HCT116 (cell line): ENCODE measurements at regions not wholly inside any gene's neighbourhood (a gene's known extent, or its start where the extent isn't known, plus 50 kb on each side); places are given as distances from the start of the nearest gene placed in this dataset.

Experiments used
- ATAC-seq: fragments of 200-7000 bp; cut with Tn5 transposase; 2 replicates; pipeline ENCODE4 v1.9.1; 2020; ENCODE audit warnings: mild to moderate bottlenecking, moderate library complexity
- BruUV-seq: library from RNA; stranded (reverse); fragments of 400-500 nt; replicated peaks from 2 replicates; lab custom pipeline; 2021; lab: Mats Ljungman, UMichigan
- CTCF ChIA-PET: fragments of 300-600 bp; sonication (Branson Sonifier 250); formaldehyde crosslinking; loops from one replicate; lab custom pipeline; 2021; ENCODE audit warnings: antibody characterized with exemption; lab: Charles Lee
- POLR2A ChIA-PET: fragments of 300-600, 350-600 bp; sonication (Branson Sonifier 250); formaldehyde crosslinking; loops from one replicate; lab custom pipeline; 2021; ENCODE audit warnings: antibody characterized with exemption; lab: Charles Lee
- RAD21 ChIA-PET, 2 experiments: fragments of 300-600 bp; sonication (Branson Sonifier 250); formaldehyde crosslinking; loops; one replicate each; lab custom pipeline; 2023; ENCODE audit warnings: low total read pairs in 2 of 2; ENCODE audit not compliant: uncharacterized antibody in 2 of 2, unreplicated experiment in 2 of 2, low non-redundant PET in 1 of 2; lab: Charles Lee
- DNase-seq: peaks from one replicate; pipeline ENCODE4 v3.0.0-alpha.2; 2010; ENCODE audit warnings: low read depth, low spot score
- H2AFZ ChIP-seq: fragments of 200-600 bp; shearing (Covaris generic), sonication (generic); 2 replicates; pipeline ENCODE4 v1.6.1; 2017; ENCODE audit warnings: low read depth, mixed run types, mixed read lengths, antibody characterized with exemption, low read length; ENCODE audit not compliant: poor library complexity, severe bottlenecking
- H3K27ac ChIP-seq: 2 replicates; pipeline ENCODE4 v1.5.1; 2012; ENCODE audit warnings: low read depth, low read length
- H3K27me3 ChIP-seq: fragments of 200-600 bp; sonication (generic); 2 replicates; pipeline ENCODE4 v1.6.1; 2016; ENCODE audit warnings: mixed run types, low read length, mixed read lengths; ENCODE audit not compliant: insufficient read depth
- H3K36me3 ChIP-seq, 2 experiments: fragments of 200-500 bp in 1 of 2; fragments of 200-600 bp in 1 of 2; sonication (Bioruptor generic) in 1 of 2; sonication (generic) in 1 of 2; 2 replicates each; pipeline versions ENCODE4 v1.5.1 to v1.6.1; 2014 to 2016; ENCODE audit warnings: low read length in 2 of 2, inconsistent platforms in 1 of 2, mixed read lengths in 1 of 2, mixed run types in 1 of 2; ENCODE audit not compliant: insufficient read depth in 2 of 2, control insufficient read depth in 1 of 2
- H3K4me1 ChIP-seq, 2 experiments: fragments of 200-600 bp in 1 of 2; sonication (generic) in 1 of 2; 2 replicates each; pipeline versions ENCODE4 v1.5.1 to v1.6.1; 2012 to 2017; ENCODE audit warnings: low read length in 2 of 2, inconsistent platforms in 1 of 2, mild to moderate bottlenecking in 1 of 2, mixed read lengths in 1 of 2, mixed run types in 1 of 2, moderate library complexity in 1 of 2; ENCODE audit not compliant: insufficient read depth in 2 of 2, control insufficient read depth in 1 of 2
- H3K4me2 ChIP-seq: fragments of 200-600 bp; sonication (generic); 2 replicates; pipeline ENCODE4 v1.6.1; 2017; ENCODE audit warnings: mixed run types, low read length, mixed read lengths
- H3K4me3 ChIP-seq, 2 experiments: fragments of 200-600 bp in 1 of 2; sonication (generic) in 1 of 2; replicated peaks in 1 of 2; 2 replicates each; pipeline ENCODE4 v1.5.1; 2011 to 2016; ENCODE audit warnings: low read length in 2 of 2, control low read depth in 1 of 2, low read depth in 1 of 2, mild to moderate bottlenecking in 1 of 2, mixed read lengths in 1 of 2, mixed run types in 1 of 2
- H3K79me2 ChIP-seq: fragments of 200-600 bp; sonication (generic); 2 replicates; pipeline ENCODE4 v1.6.1; 2017; ENCODE audit warnings: mild to moderate bottlenecking, mixed run types, low read length, moderate library complexity, mixed read lengths; ENCODE audit not compliant: insufficient read depth
- H3K9ac ChIP-seq: fragments of 200-600 bp; sonication (generic); 2 replicates; pipeline ENCODE4 v1.6.1; 2016; ENCODE audit warnings: low read length, mixed read lengths
- H3K9me2 ChIP-seq: fragments of 200-600 bp; sonication (generic), shearing (Covaris generic); 2 replicates; pipeline ENCODE4 v1.6.1; 2017; ENCODE audit warnings: mixed run types, mild to moderate bottlenecking, moderate library complexity; ENCODE audit not compliant: insufficient read depth
- H3K9me3 ChIP-seq, 2 experiments: fragments of 200-500 bp in 1 of 2; fragments of 200-600 bp in 1 of 2; sonication (Bioruptor generic) in 1 of 2; sonication (generic) in 1 of 2; 2 replicates each; pipeline ENCODE4 v1.6.1; 2014 to 2017; ENCODE audit warnings: low read length in 2 of 2, mixed read lengths in 2 of 2, inconsistent platforms in 1 of 2, low read depth in 1 of 2, mild to moderate bottlenecking in 1 of 2, mixed run types in 1 of 2, moderate library complexity in 1 of 2; ENCODE audit not compliant: control insufficient read depth in 1 of 2, insufficient read depth in 1 of 2
- H4K20me1 ChIP-seq: fragments of 200-600 bp; sonication (generic), shearing (Covaris generic); 2 replicates; pipeline ENCODE4 v1.6.1; 2017; ENCODE audit warnings: mixed run types, mild to moderate bottlenecking, moderate library complexity; ENCODE audit not compliant: insufficient read depth
- CEBPB ChIP-seq: IDR thresholded peaks from 2 replicates; pipeline ENCODE4 v1.6.1; 2012; ENCODE audit warnings: low read depth
- EGR1 ChIP-seq: IDR thresholded peaks from 2 replicates; pipeline ENCODE4 v1.6.1; 2012; ENCODE audit warnings: low read depth
- ELF1 ChIP-seq: IDR thresholded peaks from 2 replicates; pipeline ENCODE4 v1.6.1; 2012; ENCODE audit warnings: low read depth, borderline replicate concordance
- EZH2 ChIP-seq: fragments of 200-600 bp; sonication (generic); IDR thresholded peaks from 2 replicates; pipeline ENCODE4 v1.6.1; 2017; ENCODE audit warnings: antibody characterized with exemption, mixed run types
- POLR2AphosphoS5 ChIP-seq: IDR thresholded peaks from 2 replicates; pipeline ENCODE4 v1.6.1; 2011; ENCODE audit warnings: mild to moderate bottlenecking, low read depth, low read length, moderate library complexity
- RAD21 ChIP-seq: IDR thresholded peaks from 2 replicates; pipeline ENCODE4 v1.6.1; 2012; ENCODE audit warnings: low read depth, mild to moderate bottlenecking
- SRF ChIP-seq: IDR thresholded peaks from 2 replicates; pipeline ENCODE4 v1.6.1; 2012; ENCODE audit warnings: low read depth
- intact Hi-C: fragments of 100-400 bp; cut with micrococcal nuclease; formaldehyde crosslinking; loops from 2 replicates; pipeline ENCODE4 v1.10.0; 2022
- TF ChIP-seq, protein P1 (sequence below): IDR thresholded peaks from 2 replicates; pipeline ENCODE4 v1.6.1; 2012
- TF ChIP-seq, protein P2 (sequence below): IDR thresholded peaks from 2 replicates; pipeline ENCODE4 v1.6.1; 2012
- TF ChIP-seq, protein P3 (sequence below): IDR thresholded peaks from 2 replicates; pipeline ENCODE4 v1.6.1; 2011; ENCODE audit warnings: mild to moderate bottlenecking, low read length, moderate library complexity; ENCODE audit not compliant: insufficient replicate concordance; ENCODE audit errors: extremely low read depth

DNA sequence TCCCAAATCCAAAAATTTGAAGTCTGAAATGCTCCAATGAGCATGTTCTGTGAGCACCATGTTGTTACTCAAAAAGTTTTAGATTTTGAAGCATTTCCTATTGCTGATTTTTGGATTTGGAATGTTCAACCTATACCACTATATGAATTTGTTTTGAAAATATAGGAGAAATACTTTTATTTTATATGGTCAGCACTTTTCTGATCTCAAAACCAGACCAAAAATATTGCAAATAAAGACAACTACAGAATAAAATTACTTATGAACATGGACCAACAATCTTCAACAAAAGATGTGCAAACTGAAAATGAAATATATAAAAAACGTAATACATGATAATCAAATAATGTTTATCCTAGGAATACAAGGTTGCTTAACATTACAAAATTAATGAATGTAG, 73.7 kb upstream of the APOBEC4 start (continued):
- no peak for TF ChIP-seq RAD21

DNA sequence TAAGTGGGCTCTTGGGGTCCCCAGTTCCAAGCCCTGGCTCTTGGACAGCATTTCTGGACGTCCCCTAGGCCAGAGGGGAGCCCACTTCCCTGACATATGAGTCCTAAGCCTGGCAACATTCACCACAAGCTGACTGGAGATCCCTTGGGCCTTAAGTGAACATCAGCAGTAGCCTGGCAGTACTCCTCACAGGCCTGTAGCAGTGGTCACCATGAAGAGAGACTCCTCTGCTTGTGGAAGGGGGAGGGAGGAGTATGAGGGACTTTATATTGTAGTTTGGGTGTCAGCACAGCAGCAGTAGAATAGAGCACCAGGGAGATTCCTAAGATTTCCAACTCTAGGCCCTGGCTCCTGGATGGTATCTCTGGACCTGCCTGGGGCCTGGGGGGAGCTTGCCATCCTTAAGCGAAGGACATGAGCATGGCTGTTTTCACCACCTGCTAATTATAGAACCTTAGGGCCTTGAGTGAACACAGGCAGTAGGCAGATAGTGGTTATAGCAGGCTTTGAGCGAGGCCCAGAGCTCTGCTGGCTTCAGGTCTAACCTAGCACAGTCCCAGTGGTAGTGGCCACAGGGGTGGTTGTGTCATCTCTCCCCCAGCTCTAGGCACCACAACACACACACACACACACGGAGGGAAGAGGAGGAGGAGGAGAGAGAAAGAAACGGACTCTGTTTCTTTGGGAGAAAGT, 71.4 kb upstream of the APOBEC4 start:
- H3K4me1 ChIP-seq = no peaks in the 10 kb centered on the region
- no peaks in the 10 kb centered on the region for H3K79me2 ChIP-seq
- H3K9ac ChIP-seq = no peak overlapping the region
- H3K9me2 ChIP-seq = no peaks in the 10 kb centered on the region
- no peaks in the 10 kb centered on the region for H3K36me3 ChIP-seq
- RAD21 ChIA-PET = no interaction called here
- no peaks in the 10 kb centered on the region for H3K27me3 ChIP-seq
- H3K4me2 ChIP-seq = no peak overlapping the region
- H2AFZ ChIP-seq = no peak overlapping the region
- POLR2A ChIA-PET = no interaction called here
- intact Hi-C loops = no loop called here
- CTCF ChIA-PET = no interaction called here
- H3K27ac ChIP-seq = no peak overlapping the region
- ATAC-seq = no peak
- H3K9me3 ChIP-seq = no peaks in the 10 kb centered on the region
- no TSS peak for BruUV-seq
- H4K20me1 ChIP-seq = no peaks in the 10 kb centered on the region
- DNase-seq = no peak
- TF ChIP-seq CEBPB = no peak
- TF ChIP-seq POLR2AphosphoS5 = no peak
- no peak for TF ChIP-seq ELF1
- TF ChIP-seq, protein P1, sequence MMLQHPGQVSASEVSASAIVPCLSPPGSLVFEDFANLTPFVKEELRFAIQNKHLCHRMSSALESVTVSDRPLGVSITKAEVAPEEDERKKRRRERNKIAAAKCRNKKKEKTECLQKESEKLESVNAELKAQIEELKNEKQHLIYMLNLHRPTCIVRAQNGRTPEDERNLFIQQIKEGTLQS = no peak
- TF ChIP-seq EZH2 = no peak
- TF ChIP-seq, protein P2, sequence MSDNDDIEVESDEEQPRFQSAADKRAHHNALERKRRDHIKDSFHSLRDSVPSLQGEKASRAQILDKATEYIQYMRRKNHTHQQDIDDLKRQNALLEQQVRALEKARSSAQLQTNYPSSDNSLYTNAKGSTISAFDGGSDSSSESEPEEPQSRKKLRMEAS = no peak
- no peak for TF ChIP-seq SRF
- TF ChIP-seq, protein P3, sequence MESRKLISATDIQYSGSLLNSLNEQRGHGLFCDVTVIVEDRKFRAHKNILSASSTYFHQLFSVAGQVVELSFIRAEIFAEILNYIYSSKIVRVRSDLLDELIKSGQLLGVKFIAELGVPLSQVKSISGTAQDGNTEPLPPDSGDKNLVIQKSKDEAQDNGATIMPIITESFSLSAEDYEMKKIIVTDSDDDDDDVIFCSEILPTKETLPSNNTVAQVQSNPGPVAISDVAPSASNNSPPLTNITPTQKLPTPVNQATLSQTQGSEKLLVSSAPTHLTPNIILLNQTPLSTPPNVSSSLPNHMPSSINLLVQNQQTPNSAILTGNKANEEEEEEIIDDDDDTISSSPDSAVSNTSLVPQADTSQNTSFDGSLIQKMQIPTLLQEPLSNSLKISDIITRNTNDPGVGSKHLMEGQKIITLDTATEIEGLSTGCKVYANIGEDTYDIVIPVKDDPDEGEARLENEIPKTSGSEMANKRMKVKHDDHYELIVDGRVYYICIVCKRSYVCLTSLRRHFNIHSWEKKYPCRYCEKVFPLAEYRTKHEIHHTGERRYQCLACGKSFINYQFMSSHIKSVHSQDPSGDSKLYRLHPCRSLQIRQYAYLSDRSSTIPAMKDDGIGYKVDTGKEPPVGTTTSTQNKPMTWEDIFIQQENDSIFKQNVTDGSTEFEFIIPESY = no peak
- no peak for TF ChIP-seq EGR1
- no peak overlapping the region for H3K4me3 ChIP-seq
